ENCODE measurements at regions not wholly inside any gene's neighbourhood (a gene's known extent, or its start where the extent isn't known, plus 50 kb on each side); places are given as distances from the start of the nearest gene placed in this dataset.

- DNase-seq (ENCODE audit: low spot score) (no peak), ATAC-seq (no peak)
- Mint-ChIP-seq H3K27ac (no peak overlapping the region), H3K4me1 (peaks cover 11% of the 10 kb centered on the region), H3K9me3 (no peaks in the 10 kb centered on the region), H3K27me3 (ENCODE audit: insufficient read depth, low read depth, poor library complexity) (peaks cover 4% of the 10 kb centered on the region), H3K4me3 (no peak overlapping the region), H3K36me3 (ENCODE audit: low read depth) (no peaks in the 10 kb centered on the region)
- H3K4me3 ChIP-seq: no peak overlapping the region
- no peaks in the 10 kb centered on the region for H3K27me3 ChIP-seq (ENCODE audit: insufficient read depth)
- TF ChIP-seq STAT1 (IDR thresholded peaks at IDR 0.05; ENCODE audit: unreplicated experiment) (no peak), NANOG (IDR thresholded peaks at IDR 0.05; ENCODE audit: borderline replicate concordance) (no peak), EZH2phosphoT487 (IDR thresholded peaks at IDR 0.05; ENCODE audit: unreplicated experiment) (no peak), CREB1 (CRISPR knock-in tag; IDR thresholded peaks at IDR 0.05; ENCODE audit: low read depth) (no peak), POLR2AphosphoS5 (IDR thresholded peaks at IDR 0.05; ENCODE audit: low read depth) (no peak), JUNB (IDR thresholded peaks at IDR 0.05; ENCODE audit: unreplicated experiment) (no peak), ZNF331 (CRISPR knock-in tag; IDR thresholded peaks at IDR 0.05; ENCODE audit: low read depth) (no peak)
- TF ChIP-seq, protein P1, sequence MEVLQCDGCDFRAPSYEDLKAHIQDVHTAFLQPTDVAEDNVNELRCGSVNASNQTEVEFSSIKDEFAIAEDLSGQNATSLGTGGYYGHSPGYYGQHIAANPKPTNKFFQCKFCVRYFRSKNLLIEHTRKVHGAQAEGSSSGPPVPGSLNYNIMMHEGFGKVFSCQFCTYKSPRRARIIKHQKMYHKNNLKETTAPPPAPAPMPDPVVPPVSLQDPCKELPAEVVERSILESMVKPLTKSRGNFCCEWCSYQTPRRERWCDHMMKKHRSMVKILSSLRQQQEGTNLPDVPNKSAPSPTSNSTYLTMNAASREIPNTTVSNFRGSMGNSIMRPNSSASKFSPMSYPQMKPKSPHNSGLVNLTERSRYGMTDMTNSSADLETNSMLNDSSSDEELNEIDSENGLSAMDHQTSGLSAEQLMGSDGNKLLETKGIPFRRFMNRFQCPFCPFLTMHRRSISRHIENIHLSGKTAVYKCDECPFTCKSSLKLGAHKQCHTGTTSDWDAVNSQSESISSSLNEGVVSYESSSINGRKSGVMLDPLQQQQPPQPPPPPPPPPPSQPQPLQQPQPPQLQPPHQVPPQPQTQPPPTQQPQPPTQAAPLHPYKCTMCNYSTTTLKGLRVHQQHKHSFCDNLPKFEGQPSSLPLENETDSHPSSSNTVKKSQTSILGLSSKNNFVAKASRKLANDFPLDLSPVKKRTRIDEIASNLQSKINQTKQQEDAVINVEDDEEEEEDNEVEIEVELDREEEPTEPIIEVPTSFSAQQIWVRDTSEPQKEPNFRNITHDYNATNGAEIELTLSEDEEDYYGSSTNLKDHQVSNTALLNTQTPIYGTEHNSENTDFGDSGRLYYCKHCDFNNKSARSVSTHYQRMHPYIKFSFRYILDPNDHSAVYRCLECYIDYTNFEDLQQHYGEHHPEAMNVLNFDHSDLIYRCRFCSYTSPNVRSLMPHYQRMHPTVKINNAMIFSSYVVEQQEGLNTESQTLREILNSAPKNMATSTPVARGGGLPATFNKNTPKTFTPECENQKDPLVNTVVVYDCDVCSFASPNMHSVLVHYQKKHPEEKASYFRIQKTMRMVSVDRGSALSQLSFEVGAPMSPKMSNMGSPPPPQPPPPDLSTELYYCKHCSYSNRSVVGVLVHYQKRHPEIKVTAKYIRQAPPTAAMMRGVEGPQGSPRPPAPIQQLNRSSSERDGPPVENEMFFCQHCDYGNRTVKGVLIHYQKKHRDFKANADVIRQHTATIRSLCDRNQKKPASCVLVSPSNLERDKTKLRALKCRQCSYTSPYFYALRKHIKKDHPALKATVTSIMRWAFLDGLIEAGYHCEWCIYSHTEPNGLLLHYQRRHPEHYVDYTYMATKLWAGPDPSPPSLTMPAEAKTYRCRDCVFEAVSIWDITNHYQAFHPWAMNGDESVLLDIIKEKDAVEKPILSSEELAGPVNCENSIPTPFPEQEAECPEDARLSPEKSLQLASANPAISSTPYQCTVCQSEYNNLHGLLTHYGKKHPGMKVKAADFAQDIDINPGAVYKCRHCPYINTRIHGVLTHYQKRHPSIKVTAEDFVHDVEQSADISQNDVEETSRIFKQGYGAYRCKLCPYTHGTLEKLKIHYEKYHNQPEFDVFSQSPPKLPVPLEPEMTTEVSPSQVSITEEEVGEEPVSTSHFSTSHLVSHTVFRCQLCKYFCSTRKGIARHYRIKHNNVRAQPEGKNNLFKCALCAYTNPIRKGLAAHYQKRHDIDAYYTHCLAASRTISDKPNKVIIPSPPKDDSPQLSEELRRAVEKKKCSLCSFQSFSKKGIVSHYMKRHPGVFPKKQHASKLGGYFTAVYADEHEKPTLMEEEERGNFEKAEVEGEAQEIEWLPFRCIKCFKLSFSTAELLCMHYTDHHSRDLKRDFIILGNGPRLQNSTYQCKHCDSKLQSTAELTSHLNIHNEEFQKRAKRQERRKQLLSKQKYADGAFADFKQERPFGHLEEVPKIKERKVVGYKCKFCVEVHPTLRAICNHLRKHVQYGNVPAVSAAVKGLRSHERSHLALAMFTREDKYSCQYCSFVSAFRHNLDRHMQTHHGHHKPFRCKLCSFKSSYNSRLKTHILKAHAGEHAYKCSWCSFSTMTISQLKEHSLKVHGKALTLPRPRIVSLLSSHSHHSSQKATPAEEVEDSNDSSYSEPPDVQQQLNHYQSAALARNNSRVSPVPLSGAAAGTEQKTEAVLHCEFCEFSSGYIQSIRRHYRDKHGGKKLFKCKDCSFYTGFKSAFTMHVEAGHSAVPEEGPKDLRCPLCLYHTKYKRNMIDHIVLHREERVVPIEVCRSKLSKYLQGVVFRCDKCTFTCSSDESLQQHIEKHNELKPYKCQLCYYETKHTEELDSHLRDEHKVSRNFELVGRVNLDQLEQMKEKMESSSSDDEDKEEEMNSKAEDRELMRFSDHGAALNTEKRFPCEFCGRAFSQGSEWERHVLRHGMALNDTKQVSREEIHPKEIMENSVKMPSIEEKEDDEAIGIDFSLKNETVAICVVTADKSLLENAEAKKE (CRISPR knock-in tag; IDR thresholded peaks at IDR 0.05): no peak
- TF ChIP-seq, protein P2, sequence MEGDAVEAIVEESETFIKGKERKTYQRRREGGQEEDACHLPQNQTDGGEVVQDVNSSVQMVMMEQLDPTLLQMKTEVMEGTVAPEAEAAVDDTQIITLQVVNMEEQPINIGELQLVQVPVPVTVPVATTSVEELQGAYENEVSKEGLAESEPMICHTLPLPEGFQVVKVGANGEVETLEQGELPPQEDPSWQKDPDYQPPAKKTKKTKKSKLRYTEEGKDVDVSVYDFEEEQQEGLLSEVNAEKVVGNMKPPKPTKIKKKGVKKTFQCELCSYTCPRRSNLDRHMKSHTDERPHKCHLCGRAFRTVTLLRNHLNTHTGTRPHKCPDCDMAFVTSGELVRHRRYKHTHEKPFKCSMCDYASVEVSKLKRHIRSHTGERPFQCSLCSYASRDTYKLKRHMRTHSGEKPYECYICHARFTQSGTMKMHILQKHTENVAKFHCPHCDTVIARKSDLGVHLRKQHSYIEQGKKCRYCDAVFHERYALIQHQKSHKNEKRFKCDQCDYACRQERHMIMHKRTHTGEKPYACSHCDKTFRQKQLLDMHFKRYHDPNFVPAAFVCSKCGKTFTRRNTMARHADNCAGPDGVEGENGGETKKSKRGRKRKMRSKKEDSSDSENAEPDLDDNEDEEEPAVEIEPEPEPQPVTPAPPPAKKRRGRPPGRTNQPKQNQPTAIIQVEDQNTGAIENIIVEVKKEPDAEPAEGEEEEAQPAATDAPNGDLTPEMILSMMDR (conservative IDR thresholded peaks at IDR 0.05; ENCODE audit: low read depth in 2 of 2): no peak
- peaks cover 2% of the 10 kb centered on the region; the same call in 1 of the 2 replicates for H3K4me1 ChIP-seq (ENCODE audit: insufficient read depth)
- no peaks in the 10 kb centered on the region for H3K9me2 ChIP-seq (ENCODE audit: insufficient read depth)
- no peaks in the 10 kb centered on the region for H3K79me2 ChIP-seq (replicated peaks; ENCODE audit: insufficient read depth)
- H4K20me1 ChIP-seq (replicated peaks; ENCODE audit: insufficient read depth): no peaks in the 10 kb centered on the region
- H2AFZ ChIP-seq: no peak overlapping the region
- H3K4me2 ChIP-seq: no peak overlapping the region
- no peaks in the 10 kb centered on the region for H3K36me3 ChIP-seq (ENCODE audit: insufficient read depth)
- H3F3A ChIP-seq (replicated peaks; ENCODE audit: low read depth): no peaks in the 10 kb centered on the region
- no peak overlapping the region for H3K27ac ChIP-seq (ENCODE audit: low read depth)
Observed at GRCh38 chr12:4109826-4110225, 163.7 kb upstream of the CCND2 start.

Data from GM23338 (cell line).